Mesothelial cell of epicardium (in vitro differentiated cells): ENCODE measurements at regions not wholly inside any gene's neighbourhood (a gene's known extent, or its start where the extent isn't known, plus 50 kb on each side); places are given as distances from the start of the nearest gene placed in this dataset.
A peak's percentile ranks its signal among the peaks of the same experiment; 100 is the strongest.

Experiments
- DNase-seq, 2 experiments: peaks; one replicate each; pipeline ENCODE4 v3.0.0; 2021; ENCODE audit warnings: low spot score in 2 of 2; ENCODE audit not compliant: unreplicated experiment in 2 of 2
- H3K27ac Mint-ChIP-seq: 2 replicates; pipeline ENCODE4 v1.8.0; 2021; ENCODE audit warnings: mixed read lengths
- H3K27me3 Mint-ChIP-seq: 2 replicates; pipeline ENCODE4 v1.8.0; 2021; ENCODE audit warnings: low read depth, mixed read lengths
- H3K36me3 Mint-ChIP-seq: 2 replicates; pipeline ENCODE4 v1.8.0; 2021; ENCODE audit warnings: mixed read lengths
- H3K4me1 Mint-ChIP-seq: 2 replicates; pipeline ENCODE4 v1.8.0; 2021; ENCODE audit warnings: mixed read lengths
- H3K4me3 Mint-ChIP-seq: 2 replicates; pipeline ENCODE4 v1.8.0; 2021; ENCODE audit warnings: mild to moderate bottlenecking, moderate library complexity, mixed read lengths
- H3K9me3 Mint-ChIP-seq: 2 replicates; pipeline ENCODE4 v1.8.0; 2021; ENCODE audit warnings: mixed read lengths
- CTCF ChIP-seq: fragments of 200-600 bp; sonication (generic); IDR thresholded peaks from one replicate; pipeline ENCODE4 v1.5.0; 2021; ENCODE audit warnings: antibody characterized with exemption; ENCODE audit not compliant: unreplicated experiment

- H3K36me3 Mint-ChIP-seq: no peaks in the 10 kb centered on the region
- peaks cover 24% of the 10 kb centered on the region for H3K4me1 Mint-ChIP-seq
- no peaks in the 10 kb centered on the region for H3K27me3 Mint-ChIP-seq
- H3K9me3 Mint-ChIP-seq: peaks cover 11% of the 10 kb centered on the region
- no peak for DNase-seq
- no peak overlapping the region for H3K27ac Mint-ChIP-seq
- TF ChIP-seq CTCF: no peak
- H3K4me3 Mint-ChIP-seq: no peak overlapping the region
Observed at GRCh38 chr2:18304849-18305248, 255.6 kb downstream of the RDH14 start.

- no peaks in the 10 kb centered on the region for H3K27me3 Mint-ChIP-seq
- H3K9me3 Mint-ChIP-seq: peaks cover under 1% of the 10 kb centered on the region
- no peak for TF ChIP-seq CTCF
- no peak for DNase-seq
- H3K27ac Mint-ChIP-seq: peak overlapping the region; percentile 21
- H3K4me3 Mint-ChIP-seq: no peak overlapping the region
- peaks cover 43% of the 10 kb centered on the region for H3K4me1 Mint-ChIP-seq
- no peaks in the 10 kb centered on the region for H3K36me3 Mint-ChIP-seq
Observed at GRCh38 chr2:18301421-18302139, 258.9 kb downstream of the RDH14 start.

GRCh38 chr2:18299423-18300212 is 260.8 kb downstream of the RDH14 start:
- Mint-ChIP-seq H3K27ac (peak overlapping the region; percentile 91), H3K4me1 (peaks cover 43% of the 10 kb centered on the region), H3K4me3 (peak overlapping the region; percentile 12), H3K27me3 (no peaks in the 10 kb centered on the region), H3K9me3 (no peaks in the 10 kb centered on the region), H3K36me3 (no peaks in the 10 kb centered on the region)
- TF ChIP-seq CTCF: no peak
- DNase-seq: no peak

- no peak for TF ChIP-seq CTCF
- no peaks in the 10 kb centered on the region for H3K36me3 Mint-ChIP-seq
- H3K4me1 Mint-ChIP-seq: peaks cover 36% of the 10 kb centered on the region
- peak overlapping the region; percentile 21 for H3K27ac Mint-ChIP-seq
- H3K4me3 Mint-ChIP-seq: no peak overlapping the region
- DNase-seq: no peak
- no peaks in the 10 kb centered on the region for H3K9me3 Mint-ChIP-seq
- H3K27me3 Mint-ChIP-seq: no peaks in the 10 kb centered on the region
Observed at GRCh38 chr2:18297534-18298058, 262.9 kb downstream of the RDH14 start.

GRCh38 chr2:18290386-18290785 is 270.1 kb downstream of the RDH14 start:
- Mint-ChIP-seq H3K27ac (no peak overlapping the region), H3K4me3 (no peak overlapping the region), H3K27me3 (no peaks in the 10 kb centered on the region), H3K36me3 (no peaks in the 10 kb centered on the region), H3K4me1 (peaks cover 9% of the 10 kb centered on the region), H3K9me3 (peaks cover 4% of the 10 kb centered on the region)
- no peak for DNase-seq
- no peak for TF ChIP-seq CTCF
